Esophagus mucosa (tissue), 1 donor: ENCODE measurements at regions not wholly inside any gene's neighbourhood (a gene's known extent, or its start where the extent isn't known, plus 50 kb on each side); places are given as distances from the start of the nearest gene placed in this dataset.

Source experiments
- ATAC-seq: fragments of 200-7000 bp; cut with Tn5 transposase; one replicate; pipeline ENCODE4 v1.9.1; 2020
- donor health status: DM: yes; HTN: yes; CAD: no.

DNA sequence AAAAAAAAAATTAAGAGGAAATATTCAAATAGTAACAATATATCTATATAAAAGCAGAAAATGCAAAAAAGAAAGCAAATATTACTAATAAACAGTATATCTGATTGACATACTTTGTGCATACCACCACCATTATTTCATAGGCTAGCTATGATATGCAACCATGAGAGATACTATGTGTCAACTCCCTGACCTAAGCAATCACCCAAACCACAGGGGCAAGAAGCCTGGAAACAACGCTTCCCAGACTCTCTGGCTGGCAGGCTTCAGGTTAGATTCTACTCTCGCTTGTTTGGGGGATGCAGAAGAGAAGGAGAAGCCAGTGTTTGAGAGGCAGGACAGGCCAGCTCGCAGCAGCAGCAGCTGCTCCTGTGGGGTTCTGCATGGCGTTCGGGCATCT, 169.3 kb upstream of the TPM1 start:
- ATAC-seq = no peak

DNA sequence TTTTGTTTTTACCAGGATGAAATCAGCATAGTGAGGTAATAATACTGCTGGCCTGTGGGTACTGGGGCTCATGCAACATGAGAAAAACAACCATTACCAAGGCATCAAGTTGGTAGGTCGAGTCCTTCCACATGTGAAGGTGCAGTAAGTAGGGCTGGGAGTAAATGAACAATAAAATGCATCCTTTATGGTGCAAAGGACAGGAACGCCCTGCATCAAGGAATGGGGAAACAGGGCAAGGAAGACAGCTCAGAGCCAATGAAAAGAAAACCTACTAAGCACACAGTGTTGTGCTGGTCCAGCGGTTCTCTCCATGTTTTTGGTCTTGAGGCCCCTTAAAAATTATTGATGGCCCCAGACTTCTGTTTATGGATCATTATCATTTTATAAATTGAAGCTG, 168.5 kb upstream of the TPM1 start:
- no peak for ATAC-seq

DNA sequence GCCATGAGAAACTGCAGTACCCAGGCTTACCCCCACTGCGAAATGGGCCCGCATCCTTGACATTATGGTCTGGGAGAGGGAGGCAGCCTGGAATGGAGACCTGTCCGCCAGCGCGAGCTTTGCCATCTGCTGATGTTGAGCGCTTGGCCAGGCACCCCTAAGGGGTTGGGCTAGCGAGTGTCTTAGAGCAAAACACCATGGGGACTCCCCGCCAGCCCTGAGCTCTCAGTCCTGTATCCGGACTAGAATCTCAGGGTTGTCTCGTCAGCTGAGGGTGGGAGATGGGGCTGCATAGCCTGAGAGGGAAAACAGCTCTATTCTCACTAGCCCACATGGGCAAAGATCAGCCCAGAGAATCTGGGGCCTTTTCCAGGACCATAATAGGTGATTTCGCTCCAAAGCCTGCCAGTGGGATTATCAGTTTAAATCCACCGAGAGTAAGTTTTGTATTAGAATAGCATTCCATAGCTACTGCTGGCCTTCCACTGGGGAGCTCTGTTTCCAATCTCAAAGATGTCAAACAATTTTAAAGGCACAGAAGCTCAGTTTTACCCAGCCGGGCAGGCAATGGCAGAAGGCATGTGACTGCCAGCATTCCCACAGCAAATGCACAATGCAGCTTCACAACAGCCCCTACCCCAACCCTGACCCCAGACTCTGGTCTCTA, 167.5 kb upstream of the TPM1 start:
- ATAC-seq = no peak

DNA sequence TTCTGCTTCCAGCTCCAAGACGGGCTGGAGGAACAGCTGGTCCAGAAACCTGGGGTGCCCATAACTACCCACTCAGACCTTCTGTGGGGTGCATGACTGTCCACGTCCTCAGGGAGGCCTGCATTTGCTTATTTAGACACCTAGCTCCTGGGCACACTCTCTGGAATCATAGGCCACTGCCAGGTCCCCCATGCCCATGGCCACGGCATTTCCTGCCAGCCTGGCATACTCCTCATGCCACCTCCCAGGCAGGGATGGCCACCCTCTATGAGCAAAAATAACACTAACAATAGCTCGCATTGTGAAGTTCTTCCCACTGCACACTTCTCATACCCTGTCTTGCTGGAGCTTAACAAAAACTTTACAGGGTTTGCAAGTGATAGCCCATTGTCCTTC, 166.9 kb upstream of the TPM1 start:
- ATAC-seq = no peak

DNA sequence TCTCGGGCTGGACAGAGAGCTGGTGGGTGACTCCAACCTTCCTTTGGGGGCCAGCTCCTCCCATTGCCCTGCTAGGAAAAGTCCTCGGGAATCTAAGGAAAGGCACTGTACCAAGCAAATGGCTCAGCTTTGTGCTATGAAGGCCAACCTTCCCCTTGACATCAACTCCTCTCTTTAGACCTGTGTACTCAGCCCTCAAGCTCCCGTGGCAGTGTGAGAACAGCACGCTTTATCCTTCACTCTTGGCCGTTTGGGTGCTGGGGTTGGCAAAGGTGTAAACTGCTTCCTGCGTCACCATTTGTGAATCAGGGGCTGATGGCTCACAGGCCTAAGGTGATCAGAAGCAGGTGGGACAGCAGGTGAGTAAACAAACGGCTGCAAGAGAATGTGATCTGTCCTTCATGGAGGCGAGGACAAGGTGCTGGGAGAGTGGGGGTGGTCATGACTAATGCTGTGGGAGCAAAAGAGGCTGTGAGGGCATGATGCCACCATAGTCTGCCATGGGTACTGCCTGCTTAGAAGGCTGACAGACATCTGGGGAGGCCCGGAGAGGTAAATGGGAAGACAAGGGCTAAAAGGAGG, 165.2 kb upstream of the TPM1 start:
- ATAC-seq = no peak

DNA sequence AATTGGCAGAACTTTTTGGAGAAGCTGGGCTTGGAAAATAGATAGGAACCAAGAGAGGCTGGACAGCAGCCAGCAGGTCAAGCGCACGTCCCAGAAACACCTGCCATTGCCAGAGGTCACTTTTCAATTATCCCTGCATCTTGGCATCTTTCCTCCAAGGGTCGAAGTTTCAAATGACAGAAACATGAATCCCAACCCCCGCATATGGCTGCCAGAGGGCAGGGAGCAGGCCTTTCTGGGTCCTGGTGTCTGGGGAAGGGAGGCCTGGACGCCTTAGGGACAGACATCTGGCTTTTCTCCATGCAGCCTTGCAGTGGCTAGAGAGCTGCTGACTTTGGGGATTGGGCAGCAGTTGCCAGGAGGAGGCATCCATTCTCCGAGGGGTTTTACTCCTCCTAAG, 164.5 kb upstream of the TPM1 start:
- ATAC-seq = no peak

DNA sequence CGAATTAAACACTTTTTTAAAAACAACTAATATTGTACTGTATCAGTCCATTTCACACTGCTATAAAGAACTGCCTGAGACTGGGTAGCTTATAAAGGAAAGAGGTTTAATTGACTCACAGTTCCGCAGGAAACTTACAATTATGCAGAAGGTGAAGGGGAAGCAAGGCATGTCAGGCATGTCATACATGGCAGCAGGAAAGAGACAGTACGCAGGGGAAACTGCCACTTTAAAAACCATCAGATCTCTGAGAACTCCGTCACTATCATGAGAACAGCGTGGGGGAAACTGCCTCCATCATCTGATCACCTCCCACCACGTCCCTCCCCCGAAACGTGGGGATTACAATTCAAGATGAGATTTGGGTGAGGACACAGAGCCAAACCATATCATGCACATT, 162.8 kb upstream of the TPM1 start:
- no peak for ATAC-seq

DNA sequence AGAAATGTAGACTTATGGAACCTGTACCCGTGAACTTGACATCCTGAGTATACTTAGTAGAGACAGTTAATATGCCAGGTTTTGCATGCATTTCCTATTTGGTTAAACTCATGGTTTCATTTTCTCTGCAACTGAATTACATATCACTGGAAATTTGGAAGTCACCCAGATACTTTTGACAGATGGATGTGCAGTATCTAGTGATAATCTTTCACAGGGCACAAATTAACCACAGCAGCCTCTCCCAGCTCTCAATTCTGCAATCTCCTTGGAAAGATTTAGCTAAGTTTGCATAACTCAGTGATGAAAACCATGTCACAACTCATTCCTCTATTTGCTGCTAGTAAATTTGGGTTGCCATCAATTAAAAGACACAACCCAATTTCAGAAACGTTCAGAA, 162.3 kb upstream of the TPM1 start:
- no peak for ATAC-seq

DNA sequence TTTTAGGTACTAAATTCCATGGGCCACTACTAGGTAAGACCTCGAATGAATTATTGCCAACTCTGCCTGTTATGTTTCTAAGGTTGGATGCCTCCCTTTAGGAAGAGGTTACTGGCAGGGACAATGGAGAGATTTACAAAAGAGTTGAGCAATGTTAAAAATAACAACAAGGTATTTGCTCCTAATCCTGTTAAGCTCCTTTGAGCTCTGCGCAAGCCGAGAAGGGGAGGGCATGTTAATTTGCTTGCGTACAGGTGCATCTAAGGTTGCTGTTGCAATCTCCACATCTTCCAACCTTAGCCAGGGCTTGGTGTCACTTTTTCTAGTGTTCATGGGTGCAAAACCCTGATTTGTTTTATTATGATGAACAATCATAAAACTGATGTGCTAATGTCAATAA, 161.5 kb upstream of the TPM1 start:
- ATAC-seq = peak; percentile 76

DNA sequence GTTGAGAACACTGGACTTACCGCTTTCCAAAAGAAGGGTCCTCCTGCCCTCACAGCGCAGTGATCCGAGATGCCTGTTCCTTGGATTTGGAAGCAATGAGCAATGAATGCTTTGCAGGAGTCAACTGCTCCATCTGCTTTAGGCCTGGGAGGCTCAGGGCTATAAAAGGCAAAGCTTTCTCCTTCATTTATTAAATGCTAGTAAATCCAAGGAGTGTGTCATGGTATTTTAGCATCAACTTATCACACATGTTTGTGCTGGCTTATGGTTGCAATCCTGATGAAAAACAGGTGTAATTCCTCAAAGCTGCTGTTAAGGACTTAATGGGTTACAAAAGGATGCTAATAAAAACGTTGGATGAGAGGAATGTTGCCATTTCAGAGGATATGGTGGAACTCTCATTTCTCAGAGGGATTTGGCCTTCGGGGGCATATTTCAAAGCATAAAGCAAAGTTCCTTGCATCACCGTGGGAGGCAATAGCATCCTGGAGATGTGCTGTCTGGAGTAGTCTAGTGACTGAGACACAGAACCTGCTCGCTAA, 158.5 kb upstream of the TPM1 start:
- ATAC-seq = no peak

DNA sequence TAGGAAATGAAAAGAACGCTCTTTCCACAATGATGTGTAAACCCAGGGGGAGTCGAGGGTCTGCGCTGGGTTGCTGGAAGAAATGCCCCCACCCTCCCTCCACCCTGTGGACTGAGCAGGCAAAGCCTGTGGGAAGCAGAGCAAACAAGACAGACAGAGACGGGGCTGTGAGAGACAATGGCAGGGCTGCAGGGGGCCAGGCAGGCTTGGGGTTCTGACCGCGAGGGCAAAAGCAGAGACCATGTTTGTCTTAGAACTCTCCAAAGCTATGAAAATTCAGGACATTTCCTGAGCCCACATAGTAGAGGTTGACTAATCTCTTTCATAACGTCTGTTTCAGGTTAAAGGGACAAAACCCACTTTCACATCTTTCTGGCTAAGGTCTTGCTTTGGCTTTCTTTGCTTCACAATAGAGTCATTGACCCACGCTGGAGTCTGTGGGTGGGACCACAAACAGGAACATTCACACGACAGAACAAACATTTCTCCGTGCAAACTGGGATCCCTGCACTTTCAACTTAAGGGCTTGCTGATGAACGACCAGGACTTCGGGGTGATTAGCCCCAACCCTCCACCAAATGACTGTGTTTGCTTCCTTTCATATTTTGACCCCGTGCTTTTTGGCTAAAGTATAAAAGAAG, 156.0 kb upstream of the TPM1 start:
- ATAC-seq = no peak

DNA sequence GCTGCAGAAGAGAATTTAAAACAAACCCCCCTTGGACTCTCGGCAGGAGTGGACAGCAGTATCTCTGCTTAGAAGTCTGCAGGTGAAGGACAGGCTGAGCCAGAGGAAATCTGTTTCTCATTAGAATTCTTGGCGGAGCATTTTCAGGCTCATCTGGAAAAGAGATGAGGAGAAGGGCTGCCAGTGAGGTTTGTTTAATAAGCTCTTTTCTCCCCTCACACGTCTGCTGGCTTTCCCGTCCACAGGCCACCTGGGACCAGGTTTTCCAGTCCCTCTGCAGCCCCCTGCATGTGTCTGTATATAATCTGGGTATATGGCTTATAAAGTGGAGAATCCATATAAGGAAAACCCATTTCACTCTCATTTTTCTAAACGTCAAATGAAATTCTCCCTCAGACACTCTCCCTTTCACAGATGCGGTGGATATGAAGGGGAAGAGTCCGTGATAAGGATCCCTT, 155.4 kb upstream of the TPM1 start:
- no peak for ATAC-seq

DNA sequence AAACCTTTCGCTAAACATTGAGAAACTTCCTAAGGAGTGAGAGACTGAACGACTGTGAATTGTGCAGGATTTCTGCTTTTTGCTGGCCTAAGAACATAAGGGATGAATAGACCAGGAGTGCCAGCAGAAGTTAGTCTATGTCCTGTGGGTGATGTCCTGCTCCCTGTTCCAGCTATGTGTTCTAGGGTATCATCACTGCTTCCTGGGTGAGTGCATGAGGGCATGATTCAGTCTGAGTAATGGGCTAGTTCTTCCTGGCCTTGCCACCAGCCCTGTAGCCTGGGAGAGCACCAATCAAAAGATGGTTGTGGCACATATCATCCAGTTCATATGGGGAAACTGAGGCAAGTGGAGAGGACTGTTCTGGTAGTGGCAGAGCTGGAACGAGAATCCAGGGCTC, 153.9 kb upstream of the TPM1 start:
- peak; percentile 52 for ATAC-seq

DNA sequence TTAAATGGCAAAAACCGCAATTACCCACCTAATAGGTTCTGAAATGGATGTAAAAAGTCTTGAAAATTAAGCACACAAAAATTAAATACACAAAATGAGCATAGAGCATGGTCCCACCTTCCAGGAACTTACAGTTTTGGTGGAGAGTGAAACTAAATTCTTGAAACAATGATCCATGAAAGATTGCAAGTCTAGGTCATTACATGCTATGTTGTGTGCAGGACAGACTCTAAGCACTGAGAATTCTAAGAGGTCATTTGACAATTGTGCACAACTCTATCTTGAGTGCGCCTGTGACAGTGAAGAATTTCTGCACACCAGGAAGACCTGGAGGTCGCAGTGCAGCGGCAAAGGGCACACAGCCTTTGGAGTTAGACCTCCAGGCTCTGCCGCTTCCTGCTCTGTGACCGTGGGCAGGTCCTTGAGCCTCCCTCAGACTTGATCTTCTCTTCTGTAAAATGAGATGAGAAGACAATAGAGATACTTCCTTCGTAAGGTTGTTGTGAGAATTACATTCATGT, 153.3 kb upstream of the TPM1 start:
- ATAC-seq = no peak

DNA sequence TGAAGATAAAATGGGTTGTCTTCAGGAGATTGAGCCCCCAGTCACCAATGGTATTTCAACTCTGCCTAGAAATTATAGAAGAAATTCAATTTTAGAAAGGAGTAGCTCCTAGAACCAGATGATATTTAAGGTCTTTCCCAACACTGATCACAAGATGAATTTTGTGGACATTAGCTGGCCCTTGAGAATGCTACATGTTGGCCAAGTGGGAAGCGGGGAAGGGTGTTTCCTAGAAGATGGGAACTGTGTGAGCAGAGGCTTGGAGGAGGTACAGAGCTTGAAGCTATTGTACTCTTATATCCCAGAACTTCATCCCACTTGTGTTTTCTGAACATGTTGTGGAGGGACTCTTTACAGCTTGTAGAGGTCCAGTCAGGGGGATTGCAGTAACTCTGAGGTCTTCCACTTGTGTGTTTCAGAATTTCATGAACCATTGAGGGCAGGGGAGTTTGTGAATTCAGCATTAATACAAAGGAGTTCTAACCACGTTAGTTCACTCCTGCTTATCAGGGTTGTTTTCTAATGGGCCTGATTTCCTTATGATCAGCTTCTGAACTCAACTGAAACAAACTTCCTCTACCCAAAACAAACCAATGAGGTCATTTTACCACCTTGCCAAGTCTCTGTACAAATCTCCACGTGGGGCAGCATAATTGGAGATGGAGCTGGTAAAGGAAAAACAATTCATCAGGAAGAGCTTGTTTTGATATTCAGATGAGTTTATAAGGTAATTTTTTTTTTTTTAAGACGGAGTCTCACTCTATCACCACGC, 152.6 kb upstream of the TPM1 start:
- ATAC-seq = no peak

DNA sequence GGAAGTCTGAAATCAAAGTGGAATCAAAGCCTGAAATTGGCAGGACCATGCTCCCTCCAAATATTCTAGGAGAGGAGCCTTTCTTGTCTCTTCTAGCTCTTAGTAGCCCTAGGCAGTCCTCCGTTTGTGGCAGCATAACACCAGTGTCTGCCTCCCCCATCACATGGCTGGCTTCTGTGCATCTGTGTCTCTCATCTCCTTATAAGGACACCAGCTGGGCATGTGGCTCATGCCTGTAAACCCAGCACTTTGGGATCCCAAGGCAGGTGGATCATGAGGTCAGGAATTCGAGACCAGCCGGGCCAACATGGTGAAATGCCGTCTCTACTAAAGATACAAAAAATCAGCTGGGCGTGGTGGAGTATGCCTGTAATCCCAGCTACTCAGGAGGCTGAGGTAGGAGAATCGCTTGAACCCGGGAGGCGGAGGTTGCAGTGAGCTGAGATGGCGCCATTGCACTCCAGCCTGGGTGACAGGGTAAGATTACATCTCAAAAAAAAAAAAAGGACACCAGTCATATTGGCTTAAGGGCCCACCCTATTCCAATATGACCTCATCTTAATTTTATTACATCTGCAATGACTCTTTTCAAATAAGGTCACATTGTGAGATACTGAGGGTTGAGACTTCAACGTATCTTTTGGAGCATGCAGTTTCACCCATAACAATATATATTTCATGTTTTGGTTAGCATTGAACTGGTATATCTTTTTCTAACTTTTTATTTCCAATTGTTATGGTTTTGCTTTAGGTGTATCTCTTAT, 148.0 kb upstream of the TPM1 start:
- no peak for ATAC-seq

DNA sequence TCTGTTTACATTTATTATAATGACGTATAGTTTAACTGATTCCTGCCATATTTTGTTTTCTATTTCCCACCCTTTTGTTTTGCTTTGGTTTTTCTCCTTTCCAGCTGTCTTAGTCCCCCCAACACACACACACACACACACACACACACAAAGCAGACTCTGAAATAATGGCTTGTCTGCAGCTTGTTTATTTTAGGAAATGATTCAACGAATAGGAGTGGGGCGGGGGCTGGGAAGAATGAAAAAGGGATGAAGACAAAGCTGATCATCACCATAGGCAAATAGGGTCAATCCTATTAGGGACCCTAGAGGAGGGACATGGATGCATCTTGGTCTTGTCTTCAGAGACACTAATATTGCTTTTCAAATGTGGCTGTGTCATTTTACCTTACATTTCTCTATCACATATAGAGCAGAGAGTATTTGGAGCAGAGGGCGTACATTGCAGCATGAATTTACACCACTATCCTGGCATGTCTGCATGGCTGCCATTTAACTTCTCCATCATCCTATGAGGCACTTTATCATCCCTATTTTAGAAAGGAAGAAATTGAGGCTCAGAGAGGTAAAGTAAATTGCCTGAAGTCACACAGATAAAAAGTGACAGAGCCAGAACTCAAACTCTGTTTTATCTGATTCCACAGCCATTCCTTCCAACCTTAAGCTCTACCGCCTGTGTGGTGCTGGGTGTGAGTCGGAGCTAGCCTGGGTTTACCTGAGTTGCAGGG, 147.2 kb upstream of the TPM1 start:
- no peak for ATAC-seq

DNA sequence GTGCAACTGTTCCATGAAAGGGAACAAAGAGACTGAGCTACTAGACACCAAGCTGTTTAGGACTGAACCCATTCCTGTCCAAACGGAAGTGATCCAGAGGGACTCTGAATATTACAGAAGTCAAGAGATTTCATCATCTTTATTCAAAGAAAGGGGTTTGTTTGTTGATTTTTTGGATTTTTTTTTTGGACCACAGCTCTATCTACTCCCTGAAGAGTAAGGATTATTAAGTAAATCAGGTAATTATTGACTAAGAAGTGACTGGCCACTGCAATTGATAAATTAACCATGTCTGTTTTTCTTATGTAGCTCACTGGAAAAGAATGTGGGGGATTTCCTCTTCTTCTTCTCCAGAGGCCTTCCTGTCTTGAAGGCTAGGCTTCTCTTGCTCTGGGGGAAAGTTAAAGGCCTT, 146.6 kb upstream of the TPM1 start:
- no peak for ATAC-seq

DNA sequence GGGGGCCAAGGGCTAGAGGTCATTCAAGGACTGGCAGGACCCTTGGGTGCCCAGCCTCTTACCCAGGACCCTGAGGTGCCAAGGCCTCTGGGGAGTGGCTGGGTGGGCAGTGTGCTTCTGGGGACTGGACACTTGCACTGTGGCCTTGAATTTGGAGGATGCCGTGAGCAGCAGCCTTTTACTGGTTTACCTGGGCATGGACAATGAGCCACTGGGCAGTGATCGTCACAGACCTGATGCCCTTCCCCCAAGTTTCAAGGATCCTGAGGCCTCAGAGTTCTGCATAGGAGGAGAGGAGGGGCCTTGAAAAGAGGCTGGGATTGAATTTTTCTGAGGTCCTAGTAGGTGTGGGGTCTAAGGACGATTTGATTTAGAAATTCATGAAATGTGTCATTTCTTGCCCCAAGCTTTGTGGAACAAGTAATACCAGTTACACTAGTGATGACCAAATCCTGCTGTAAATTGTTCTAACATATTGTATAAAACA, 146.1 kb upstream of the TPM1 start:
- peak; percentile 65 for ATAC-seq

DNA sequence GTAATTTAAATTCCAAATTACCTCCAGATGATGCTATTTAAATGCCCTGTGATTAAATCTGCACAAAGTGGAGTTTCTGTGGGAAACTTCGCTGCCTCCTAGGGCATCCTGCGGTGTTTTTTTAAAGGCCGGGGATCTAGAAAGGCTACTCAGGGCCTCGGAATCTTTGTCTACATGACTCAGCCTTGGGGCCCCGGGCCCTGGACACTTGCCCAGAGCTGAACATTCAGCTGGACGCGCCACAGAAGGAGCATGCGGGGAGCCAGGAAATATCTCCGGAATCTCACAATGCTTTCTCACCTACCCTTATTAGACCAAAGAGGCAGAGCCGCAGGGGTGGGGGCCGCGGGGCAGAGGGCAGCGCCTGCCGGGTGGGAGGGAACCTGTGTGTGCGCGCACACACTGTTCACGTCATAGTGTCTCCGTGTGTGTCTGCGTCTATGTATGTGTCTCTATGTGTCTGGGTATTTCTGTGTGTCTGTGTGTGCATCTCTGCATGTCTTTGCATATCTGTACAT, 145.5 kb upstream of the TPM1 start:
- ATAC-seq = peak; percentile 86

DNA sequence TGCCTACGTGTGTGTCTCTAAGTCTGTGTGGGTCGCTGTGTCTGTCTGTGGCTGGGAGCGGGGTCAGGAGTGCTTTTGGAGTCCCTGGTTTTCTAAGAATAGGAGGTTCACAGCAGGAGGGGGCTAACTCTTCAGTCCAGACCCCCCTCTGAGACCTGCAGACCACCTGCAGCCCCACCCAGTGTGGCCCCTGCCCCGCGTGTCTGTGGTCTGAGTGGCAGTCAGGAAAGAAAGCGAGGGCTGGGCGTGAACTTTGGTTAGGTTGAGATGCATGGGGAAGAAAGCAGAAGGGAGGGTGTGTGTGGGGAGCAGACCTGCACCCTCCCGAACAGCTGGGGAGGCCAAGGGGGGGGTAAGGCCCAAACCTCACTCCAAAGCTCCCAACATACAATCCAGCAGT, 144.9 kb upstream of the TPM1 start:
- no peak for ATAC-seq
